HUES64 (cell line): ENCODE measurements at regions not wholly inside any gene's neighbourhood (a gene's known extent, or its start where the extent isn't known, plus 50 kb on each side); places are given as distances from the start of the nearest gene placed in this dataset.

Experiments used
- H3K27ac ChIP-seq: 2 replicates; pipeline ENCODE4 v1.7.0; 2013; ENCODE audit warnings: low read depth, low read length, inconsistent platforms
- H3K27me3 ChIP-seq: 2 replicates; pipeline ENCODE4 v1.6.1; 2013; ENCODE audit warnings: mild to moderate bottlenecking, low read length; ENCODE audit not compliant: insufficient read depth
- H3K36me3 ChIP-seq: 2 replicates; pipeline ENCODE4 v1.6.1; 2013; ENCODE audit warnings: mild to moderate bottlenecking, low read length; ENCODE audit not compliant: insufficient read depth
- H3K4me1 ChIP-seq: 2 replicates; pipeline ENCODE4 v1.6.1; 2013; ENCODE audit warnings: mild to moderate bottlenecking, low read length, moderate library complexity; ENCODE audit not compliant: insufficient read depth
- H3K4me3 ChIP-seq: 2 replicates; pipeline ENCODE4 v1.5.1; 2013; ENCODE audit warnings: mild to moderate bottlenecking, low read length, moderate library complexity
- H3K9ac ChIP-seq: 2 replicates; pipeline ENCODE4 v1.6.1; 2013; ENCODE audit warnings: mild to moderate bottlenecking, low read depth, low read length
- H3K9me3 ChIP-seq: 2 replicates; pipeline ENCODE4 v1.6.1; 2013; ENCODE audit warnings: low read depth, low read length; ENCODE audit not compliant: insufficient read depth
- WGBS: fragments of 150-250, 120-280 bp; methylation state at CpG from one replicate; pipeline ENCODE4 v1.1.7; 2013; ENCODE audit warnings: missing lambda C conversion rate; 5-methylcytosine and 5-hydroxymethylcytosine counted together

DNA sequence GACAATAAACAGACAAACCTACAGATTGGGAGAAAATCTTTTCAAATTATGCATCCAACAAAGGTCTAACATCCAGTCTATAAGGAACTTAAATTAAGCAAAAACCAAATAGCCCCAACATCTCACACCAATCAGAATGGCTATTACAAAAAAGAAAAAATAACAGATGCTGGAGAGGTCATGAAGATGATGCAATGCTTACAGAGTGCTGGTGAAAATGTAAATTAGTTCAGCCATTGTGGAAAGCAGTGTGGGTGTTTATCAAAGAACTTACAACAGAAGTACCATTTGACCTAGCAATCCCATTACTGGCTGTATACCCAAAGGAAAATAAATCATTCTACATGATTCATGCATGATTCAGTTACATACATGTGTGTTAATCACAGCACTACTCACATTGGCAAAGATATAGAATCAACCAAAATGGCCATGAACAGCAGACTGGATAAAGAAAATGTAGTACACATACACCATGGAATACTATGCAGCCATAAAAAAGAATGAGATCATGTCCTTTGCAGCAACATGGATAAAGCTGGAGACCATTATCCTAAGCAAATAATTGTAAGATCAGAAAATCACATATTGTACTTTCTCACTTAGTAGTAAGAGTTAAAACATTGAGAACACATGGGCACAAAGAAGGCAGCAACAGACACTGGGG is 223.9 kb upstream of the WSB1 start:
- no peak overlapping the region for H3K27ac ChIP-seq
- H3K36me3 ChIP-seq = no peaks in the 10 kb centered on the region
- H3K4me3 ChIP-seq = no peak overlapping the region
- no peak overlapping the region for H3K9ac ChIP-seq
- peaks cover 98% of the 10 kb centered on the region for H3K9me3 ChIP-seq
- H3K27me3 ChIP-seq = no peaks in the 10 kb centered on the region
- H3K4me1 ChIP-seq = no peaks in the 10 kb centered on the region

DNA sequence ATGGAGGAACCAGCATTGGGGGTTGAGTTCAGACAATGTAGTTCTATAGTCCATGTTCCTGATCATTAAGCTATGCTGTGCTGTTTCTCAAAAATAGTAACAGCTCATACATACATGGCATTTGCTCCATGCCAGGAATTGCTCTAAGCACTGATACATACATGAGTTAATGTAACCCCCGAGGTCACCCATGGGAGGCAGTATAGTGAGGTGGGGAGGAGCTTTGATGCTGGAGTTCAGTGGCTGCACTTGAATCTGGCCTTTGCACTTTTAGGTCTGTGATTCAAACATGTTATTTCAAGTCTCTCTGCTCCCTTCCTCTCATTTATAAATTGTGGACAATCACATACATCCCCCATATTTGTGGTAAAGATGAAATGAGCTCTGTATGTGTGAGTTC is 223.1 kb upstream of the WSB1 start:
- no peak overlapping the region for H3K4me3 ChIP-seq
- no peak overlapping the region for H3K27ac ChIP-seq
- H3K36me3 ChIP-seq = no peaks in the 10 kb centered on the region
- 89% methylated on average over 1 of the region's 1 CpG for WGBS
- H3K9ac ChIP-seq = no peak overlapping the region
- H3K27me3 ChIP-seq = no peaks in the 10 kb centered on the region
- no peaks in the 10 kb centered on the region for H3K4me1 ChIP-seq
- peaks cover 98% of the 10 kb centered on the region for H3K9me3 ChIP-seq

DNA sequence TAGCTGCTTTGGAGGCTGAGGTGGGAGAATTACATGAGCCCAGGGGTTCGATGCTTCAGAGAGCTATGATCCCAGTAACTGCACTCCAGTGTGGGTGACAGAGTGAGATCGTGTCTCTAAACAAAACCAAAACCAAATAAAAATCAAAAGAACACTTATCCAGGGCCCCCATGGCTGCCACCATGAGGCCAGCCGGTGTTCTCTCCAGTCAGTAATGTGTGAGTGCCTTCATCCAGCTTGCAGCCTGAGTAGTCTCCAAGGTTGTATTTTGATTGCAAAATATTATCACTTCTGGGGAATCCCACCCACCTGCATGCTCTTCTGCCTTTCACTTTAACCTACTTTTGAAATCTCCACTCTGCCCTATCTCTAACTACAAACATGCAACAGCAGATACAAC is 221.0 kb upstream of the WSB1 start:
- H3K4me1 ChIP-seq = no peaks in the 10 kb centered on the region
- no peaks in the 10 kb centered on the region for H3K27me3 ChIP-seq
- peaks cover 99% of the 10 kb centered on the region for H3K9me3 ChIP-seq
- no peak overlapping the region for H3K9ac ChIP-seq
- no peaks in the 10 kb centered on the region for H3K36me3 ChIP-seq
- WGBS = 71% methylated on average over 3 of the region's 3 CpGs
- H3K27ac ChIP-seq = no peak overlapping the region
- H3K4me3 ChIP-seq = no peak overlapping the region

DNA sequence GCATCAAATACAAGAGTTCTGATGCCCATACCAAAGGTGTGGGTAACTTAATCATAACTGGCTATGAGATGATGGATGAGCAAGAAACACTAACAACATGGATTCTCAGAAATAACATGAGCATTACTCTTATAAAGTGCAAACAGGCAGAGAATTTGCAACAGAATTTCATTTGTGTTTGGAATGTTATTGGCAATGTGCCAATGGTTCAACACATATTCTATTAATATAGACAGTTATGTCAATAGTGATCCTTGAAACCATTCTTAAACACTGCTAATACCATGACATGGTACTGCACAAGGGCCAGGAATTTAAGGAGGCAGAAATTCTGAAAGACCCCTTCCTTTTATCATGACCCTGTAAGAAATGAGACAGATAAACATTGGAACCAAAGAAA is 217.1 kb upstream of the WSB1 start:
- H3K27ac ChIP-seq = no peak overlapping the region

DNA sequence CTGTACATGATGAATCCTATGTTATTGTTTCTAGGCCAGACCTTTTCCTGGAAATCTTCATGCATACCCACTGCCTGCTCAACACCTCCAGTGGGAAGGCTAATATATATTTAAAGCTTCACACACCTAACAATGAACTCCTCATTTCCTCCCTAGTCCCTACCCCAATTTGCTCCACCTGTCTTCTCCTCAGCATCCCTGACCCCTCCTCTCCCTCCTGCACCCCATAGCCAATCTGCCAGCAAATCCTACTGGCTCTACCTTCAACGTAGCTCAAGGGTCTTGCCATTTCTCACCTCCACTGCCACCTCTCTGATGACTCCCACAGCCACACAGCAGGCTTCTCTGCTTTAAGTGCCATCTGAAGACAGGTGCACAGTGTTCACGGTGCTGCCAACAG is 215.6 kb upstream of the WSB1 start:
- WGBS = 53% methylated on average over 2 of the region's 2 CpGs
- Histone ChIP-seq H3K4me3 (no peak overlapping the region), H3K27me3 (no peaks in the 10 kb centered on the region), H3K9me3 (peaks cover 91% of the 10 kb centered on the region), H3K36me3 (no peaks in the 10 kb centered on the region), H3K27ac (no peak overlapping the region), H3K4me1 (no peaks in the 10 kb centered on the region), H3K9ac (no peak overlapping the region)

More for the DNA sequence above, 217.1 kb upstream of the WSB1 start:
- no peaks in the 10 kb centered on the region for H3K27me3 ChIP-seq
- H3K4me1 ChIP-seq = no peaks in the 10 kb centered on the region
- peaks cover 91% of the 10 kb centered on the region for H3K9me3 ChIP-seq
- H3K36me3 ChIP-seq = no peaks in the 10 kb centered on the region
- no peak overlapping the region for H3K4me3 ChIP-seq
- H3K9ac ChIP-seq = no peak overlapping the region

DNA sequence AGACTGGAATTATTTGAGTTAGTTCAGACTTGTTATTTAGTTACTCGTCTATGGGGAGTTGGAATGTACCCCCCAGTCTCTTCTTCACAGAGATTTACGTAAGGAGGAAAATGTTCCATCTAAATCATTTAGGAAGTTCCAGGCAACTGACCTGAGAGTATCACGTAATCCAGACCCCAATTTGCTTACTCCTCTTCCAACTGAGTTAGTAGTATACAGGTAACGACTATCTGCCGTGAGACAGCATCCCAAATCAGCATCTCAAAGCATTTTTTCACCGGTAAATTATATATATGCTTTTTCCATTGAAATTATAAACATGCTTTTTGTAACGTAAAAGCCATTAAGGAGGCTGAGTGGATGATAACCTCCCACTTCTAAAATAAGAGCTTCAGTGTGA is 214.3 kb upstream of the WSB1 start:
- Histone ChIP-seq H3K27me3 (no peaks in the 10 kb centered on the region), H3K4me1 (no peaks in the 10 kb centered on the region), H3K27ac (no peak overlapping the region), H3K4me3 (no peak overlapping the region), H3K9ac (no peak overlapping the region), H3K36me3 (no peaks in the 10 kb centered on the region), H3K9me3 (peaks cover 91% of the 10 kb centered on the region)
- 48% methylated on average over 5 of the region's 7 CpGs for WGBS

DNA sequence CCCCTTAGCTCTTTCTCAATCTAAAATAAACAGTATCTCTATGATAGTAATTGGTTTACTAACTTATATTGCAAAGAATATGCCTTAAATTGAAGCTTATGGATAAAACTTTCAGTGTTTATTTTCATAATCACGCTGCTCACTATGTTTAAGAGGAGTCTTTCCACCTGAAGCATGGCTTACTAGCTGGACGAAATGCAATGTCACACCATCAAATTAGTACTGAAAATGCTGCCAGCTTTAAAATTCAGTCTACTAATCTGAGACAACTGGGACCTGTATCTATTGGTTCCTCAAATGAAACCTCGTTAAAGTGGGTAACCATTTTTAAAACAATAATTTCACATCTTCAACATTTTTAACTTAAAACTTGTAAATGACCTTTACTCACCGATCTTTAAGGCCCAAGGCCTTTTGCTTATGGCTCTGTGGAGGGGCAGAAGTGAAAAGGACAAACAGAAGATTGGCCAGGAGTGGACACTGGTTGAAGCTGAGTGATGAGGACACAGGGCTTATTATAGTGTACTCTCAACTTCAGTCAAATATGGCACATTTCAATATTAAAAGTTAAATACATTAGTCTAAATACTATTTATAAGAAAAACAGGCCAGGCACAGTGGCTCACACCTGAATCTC is 212.8 kb upstream of the WSB1 start:
- Histone ChIP-seq H3K4me1 (no peaks in the 10 kb centered on the region), H3K9ac (no peak overlapping the region), H3K27ac (no peak overlapping the region), H3K27me3 (no peaks in the 10 kb centered on the region), H3K9me3 (peaks cover 91% of the 10 kb centered on the region), H3K36me3 (no peaks in the 10 kb centered on the region), H3K4me3 (no peak overlapping the region)
- WGBS = 64% methylated on average over 4 of the region's 4 CpGs

DNA sequence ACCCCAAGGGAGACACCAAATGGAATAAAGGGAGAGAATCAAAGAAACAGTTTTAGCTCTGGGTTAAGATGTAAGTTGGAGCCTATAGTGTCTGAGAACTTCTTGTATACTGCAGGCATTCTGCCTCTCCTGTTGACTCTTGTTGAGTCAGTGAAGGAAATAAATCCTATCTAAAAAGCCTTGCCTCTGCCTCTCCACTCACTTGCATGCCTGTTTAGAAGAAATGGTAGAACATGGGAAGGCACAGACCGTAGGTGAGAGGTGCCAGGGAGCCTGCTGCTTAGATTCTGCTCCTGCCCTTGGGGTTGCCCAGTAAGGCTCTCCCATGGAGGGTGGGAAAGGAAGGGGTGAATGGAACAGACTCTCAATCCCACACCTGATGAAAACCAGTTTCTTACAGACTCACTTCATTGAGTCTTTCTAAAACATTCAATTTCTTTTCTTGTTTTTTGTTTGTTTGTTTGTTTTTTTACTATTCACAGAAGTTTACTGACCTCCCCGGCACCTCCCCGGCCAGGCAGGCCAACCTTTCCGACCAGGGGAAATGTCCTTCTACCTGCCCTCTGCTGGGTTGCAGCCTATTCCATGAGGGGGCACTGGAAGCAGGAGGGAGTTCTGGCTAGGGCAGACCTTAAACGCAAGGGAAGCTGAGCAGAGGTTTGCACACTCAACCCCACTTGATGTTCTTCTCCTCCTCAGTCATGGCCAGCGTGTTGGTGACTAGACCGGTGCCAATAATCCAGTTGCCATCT is 211.7 kb upstream of the WSB1 start:
- Histone ChIP-seq H3K4me1 (no peaks in the 10 kb centered on the region), H3K27me3 (no peaks in the 10 kb centered on the region), H3K9ac (no peak overlapping the region), H3K4me3 (no peak overlapping the region; the same call in 1 of the 2 replicates), H3K36me3 (no peaks in the 10 kb centered on the region), H3K27ac (no peak overlapping the region), H3K9me3 (peaks cover 91% of the 10 kb centered on the region)
- WGBS = 74% methylated on average over 7 of the region's 7 CpGs

DNA sequence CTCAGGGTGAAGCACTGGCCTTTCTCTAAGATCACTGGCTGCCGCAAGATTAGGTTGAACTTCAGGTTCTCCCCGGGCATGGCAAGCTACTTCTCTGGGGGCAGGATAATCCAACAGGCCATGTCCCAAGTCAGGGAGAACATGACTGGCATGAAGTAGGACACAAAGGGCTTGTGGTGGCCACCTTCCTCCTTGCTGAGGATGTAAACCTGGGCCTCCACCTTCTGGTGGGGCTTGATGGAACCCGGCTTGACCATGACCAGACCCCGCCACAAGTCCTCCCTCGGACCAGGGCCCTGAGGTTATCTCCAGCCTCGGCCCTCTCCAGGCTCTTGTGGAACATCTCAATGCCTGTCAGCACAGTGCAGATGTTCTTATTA is 211.1 kb upstream of the WSB1 start:
- no peak overlapping the region; the same call in 1 of the 2 replicates for H3K4me3 ChIP-seq
- peaks cover 89% of the 10 kb centered on the region for H3K9me3 ChIP-seq
- H3K27me3 ChIP-seq = no peaks in the 10 kb centered on the region
- H3K27ac ChIP-seq = no peak overlapping the region
- H3K36me3 ChIP-seq = no peaks in the 10 kb centered on the region
- no peaks in the 10 kb centered on the region for H3K4me1 ChIP-seq
- H3K9ac ChIP-seq = no peak overlapping the region
- WGBS = 88% methylated on average over 6 of the region's 6 CpGs

DNA sequence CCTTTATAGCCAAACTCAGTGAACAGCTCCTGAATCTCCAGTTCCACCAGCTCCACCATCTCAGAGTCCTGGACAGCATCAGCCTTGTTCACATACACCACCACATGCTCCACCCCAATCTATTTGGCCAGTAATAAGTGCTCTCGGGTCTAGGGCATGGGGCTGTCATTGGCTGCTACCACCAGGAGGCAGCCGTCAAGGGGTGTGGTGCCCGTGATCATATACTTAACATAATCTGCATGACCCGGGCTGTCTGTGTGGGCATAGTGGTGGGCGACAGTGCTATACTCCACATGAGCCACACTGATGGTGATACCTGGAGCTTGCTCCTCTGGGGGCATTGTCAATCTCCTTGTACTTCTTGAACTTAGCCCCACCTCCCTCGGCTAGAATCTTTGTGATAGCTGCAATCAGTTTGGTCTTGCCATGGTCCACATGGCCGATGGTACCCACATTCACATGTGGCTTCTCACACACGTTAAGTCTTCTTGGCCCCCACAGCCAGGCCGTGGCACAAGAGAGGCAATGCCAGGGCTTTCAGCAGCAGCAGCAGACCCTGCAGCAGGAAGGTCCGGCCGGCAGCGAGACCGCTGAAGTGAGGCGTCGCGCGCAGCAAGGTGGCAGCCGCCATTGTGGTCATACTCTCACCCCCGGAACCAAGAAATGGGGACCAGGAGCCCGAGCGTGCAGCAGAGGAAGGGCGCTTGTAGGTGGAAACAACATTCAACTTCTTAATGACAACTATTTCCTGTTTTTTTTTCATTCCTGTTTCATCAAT is 210.3 kb upstream of the WSB1 start:
- H3K27ac ChIP-seq = no peak overlapping the region
- H3K27me3 ChIP-seq = no peaks in the 10 kb centered on the region
- 91% methylated on average over 22 of the region's 22 CpGs for WGBS
- no peak overlapping the region for H3K4me3 ChIP-seq
- no peak overlapping the region for H3K9ac ChIP-seq
- no peaks in the 10 kb centered on the region for H3K4me1 ChIP-seq
- peaks cover 89% of the 10 kb centered on the region for H3K9me3 ChIP-seq
- no peaks in the 10 kb centered on the region for H3K36me3 ChIP-seq

DNA sequence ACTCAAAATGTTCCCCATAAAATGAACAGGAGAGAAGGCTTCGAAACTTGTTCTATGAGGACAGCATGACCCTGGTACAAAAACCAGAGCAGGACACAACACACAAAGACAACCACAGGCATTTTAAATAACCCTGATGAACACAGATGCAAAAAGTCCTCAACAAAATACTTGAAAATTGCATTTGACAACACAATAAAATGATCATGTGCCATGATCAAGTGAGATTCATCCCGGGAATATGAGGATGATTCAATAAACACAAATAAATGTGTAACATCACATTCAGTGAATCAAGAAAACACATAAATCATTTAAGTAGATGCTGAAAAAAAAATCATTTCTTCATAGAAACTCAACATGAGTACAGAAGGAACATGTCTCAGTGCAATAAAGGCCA is 208.4 kb upstream of the WSB1 start:
- Histone ChIP-seq H3K4me1 (no peaks in the 10 kb centered on the region), H3K4me3 (no peak overlapping the region), H3K9ac (no peak overlapping the region), H3K27ac (no peak overlapping the region), H3K9me3 (peaks cover 92% of the 10 kb centered on the region), H3K27me3 (no peaks in the 10 kb centered on the region), H3K36me3 (no peaks in the 10 kb centered on the region)
- 90% methylated on average over 2 of the region's 2 CpGs for WGBS
